AG09309 (cell line): ENCODE measurements at regions not wholly inside any gene's neighbourhood (a gene's known extent, or its start where the extent isn't known, plus 50 kb on each side); places are given as distances from the start of the nearest gene placed in this dataset.
A peak's percentile ranks its signal among the peaks of the same experiment; 100 is the strongest.
"Not testable (repeated sequence)": the region's sequence is repeated elsewhere in the genome, so short reads cannot be mapped to it uniquely, and the experiment has no call there.

Source experiments
- DNase-seq: peaks from one replicate; pipeline ENCODE4 v3.0.0-alpha.2; 2010; ENCODE audit warnings: low read depth
- H3K4me3 ChIP-seq: 2 replicates; pipeline ENCODE4 v1.5.1; 2011; ENCODE audit warnings: mild to moderate bottlenecking, low read depth, low read length, moderate library complexity; ENCODE audit not compliant: control insufficient read depth
- TF ChIP-seq, protein P1 (sequence below): IDR thresholded peaks from 2 replicates; pipeline ENCODE4 v1.5.1; 2011; ENCODE audit warnings: mild to moderate bottlenecking, low read depth, low read length, inconsistent platforms; ENCODE audit not compliant: insufficient read depth, control insufficient read depth; ENCODE audit errors: missing control alignments

DNA sequence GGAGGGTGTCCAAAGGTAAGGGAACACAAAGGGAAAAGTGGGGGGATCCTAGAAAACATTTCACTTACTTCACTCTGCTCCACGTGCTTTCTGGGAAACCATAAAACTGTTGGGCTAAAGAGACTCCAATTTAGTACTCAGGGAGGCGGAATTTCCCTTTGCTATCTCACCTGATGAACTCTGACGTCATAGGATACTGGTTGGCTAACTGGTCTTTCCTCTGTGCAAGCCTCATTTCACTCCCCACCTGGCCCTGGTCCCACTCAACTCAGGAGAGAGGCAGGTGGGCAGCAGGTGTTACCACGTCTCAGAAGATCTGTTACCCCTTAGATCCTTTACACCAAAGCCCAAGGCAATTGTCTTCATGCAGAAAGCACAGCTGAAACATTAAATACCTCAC is 51.8 kb upstream of the PMAIP1 start:
- DNase-seq: no peak
- no peak overlapping the region for H3K4me3 ChIP-seq
- TF ChIP-seq, protein P1, sequence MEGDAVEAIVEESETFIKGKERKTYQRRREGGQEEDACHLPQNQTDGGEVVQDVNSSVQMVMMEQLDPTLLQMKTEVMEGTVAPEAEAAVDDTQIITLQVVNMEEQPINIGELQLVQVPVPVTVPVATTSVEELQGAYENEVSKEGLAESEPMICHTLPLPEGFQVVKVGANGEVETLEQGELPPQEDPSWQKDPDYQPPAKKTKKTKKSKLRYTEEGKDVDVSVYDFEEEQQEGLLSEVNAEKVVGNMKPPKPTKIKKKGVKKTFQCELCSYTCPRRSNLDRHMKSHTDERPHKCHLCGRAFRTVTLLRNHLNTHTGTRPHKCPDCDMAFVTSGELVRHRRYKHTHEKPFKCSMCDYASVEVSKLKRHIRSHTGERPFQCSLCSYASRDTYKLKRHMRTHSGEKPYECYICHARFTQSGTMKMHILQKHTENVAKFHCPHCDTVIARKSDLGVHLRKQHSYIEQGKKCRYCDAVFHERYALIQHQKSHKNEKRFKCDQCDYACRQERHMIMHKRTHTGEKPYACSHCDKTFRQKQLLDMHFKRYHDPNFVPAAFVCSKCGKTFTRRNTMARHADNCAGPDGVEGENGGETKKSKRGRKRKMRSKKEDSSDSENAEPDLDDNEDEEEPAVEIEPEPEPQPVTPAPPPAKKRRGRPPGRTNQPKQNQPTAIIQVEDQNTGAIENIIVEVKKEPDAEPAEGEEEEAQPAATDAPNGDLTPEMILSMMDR: no peak

DNA sequence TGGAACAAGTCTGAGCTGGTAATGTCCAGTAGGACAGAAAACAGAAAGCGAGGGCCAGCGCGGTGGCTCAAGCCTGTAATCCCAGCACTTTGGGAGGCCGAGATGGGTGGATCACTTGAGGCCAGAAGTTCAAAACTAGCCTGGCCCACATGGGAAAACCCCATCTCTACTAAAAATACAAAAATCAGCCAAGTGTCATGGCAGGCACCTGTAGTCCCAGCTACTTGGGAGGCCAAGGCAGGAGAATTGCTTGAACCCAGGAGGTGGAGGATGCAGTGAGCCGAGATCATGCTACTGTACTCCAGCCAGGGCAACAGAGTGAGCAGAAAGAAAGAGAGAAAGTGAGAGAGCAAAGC is 52.3 kb upstream of the PMAIP1 start:
- DNase-seq, H3K4me3 ChIP-seq: not testable (repeated sequence)

DNA sequence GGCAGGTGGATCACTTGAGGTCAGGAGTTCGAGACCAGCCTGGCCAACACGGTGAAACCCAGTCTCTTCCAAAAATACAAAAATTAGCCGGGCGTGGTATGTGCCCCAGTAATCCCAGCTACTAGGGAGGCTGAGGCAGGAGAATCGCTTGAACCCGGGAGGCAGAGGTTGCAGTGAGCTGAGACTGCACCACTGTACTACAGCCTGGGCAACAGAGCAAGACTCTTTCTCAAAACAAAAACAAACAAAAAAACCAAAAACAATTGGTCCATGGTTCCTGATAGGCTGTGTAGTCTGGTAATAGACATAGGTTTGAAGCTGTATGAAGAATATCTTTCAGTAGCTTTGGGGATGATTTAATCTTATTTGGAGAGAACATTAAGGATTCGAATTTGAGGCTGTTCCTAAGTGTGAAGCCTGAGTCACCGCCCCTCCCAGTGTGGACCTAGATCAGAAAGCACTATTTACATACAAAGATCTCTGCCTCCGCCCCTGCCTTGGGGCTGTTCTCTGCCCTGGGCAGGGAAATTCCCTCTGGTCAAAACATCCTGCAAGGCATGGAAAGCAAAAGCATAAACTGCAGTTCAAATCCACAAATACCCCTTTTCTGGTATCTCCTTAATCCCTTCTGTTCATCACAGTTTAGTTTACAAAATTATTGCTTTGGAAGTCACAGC is 52.8 kb upstream of the PMAIP1 start:
- no peak overlapping the region for H3K4me3 ChIP-seq
- TF ChIP-seq, protein P1: no peak
- DNase-seq: no peak

DNA sequence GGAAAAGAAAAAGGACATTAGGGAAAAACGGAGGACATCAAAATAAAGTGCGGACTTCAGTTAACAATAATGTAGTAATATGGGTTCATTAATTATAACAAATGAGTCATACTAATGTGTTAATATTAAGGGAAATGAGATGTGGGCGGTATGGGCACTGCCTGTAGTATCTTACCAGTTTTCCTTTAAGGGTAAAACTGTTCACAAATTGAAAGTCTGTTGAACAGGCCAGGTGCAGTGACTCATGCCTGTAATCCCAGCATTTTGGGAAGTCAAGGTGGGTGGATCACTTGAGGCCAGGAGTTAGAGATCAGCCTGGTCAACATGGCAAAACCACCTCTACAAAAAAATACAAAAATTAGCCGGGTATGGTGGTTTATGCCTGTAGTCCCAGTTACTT is 56.8 kb upstream of the PMAIP1 start:
- no peak for DNase-seq
- TF ChIP-seq, protein P1: no peak

DNA sequence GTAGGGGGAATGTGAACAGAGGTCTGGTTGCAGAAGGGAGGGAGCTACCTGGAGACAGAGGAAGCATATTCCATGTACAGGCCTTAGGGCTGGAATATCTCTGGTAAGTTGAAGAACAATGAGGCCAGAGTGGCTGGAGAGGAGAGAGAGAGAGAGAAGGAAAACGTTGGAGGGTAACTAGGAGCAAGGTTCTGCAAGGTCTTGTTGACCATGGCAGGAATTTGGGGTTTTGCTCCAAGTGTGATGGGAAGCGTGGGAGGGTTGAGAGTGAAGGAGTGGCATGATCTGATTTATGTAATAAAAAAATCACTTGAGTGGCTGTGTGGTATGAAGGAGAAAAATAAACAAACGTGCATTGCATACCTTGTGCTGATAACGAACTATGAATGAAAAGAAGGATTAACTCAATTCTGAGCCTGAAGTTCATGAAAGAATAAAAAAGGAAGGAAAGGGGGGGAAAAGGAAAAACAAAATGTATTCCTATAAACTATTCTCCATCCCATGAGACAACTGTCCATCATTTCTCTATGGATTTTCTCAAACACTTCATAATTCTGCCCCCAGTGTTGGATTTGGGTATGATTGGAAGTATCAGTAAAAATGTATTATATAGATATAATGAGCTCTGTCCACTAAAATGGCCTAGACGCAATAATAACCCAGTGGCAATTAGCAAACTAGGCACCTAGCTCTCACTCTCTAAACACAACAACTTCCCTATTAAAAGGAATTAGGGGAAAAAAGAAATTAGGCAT is 59.7 kb upstream of the PMAIP1 start:
- TF ChIP-seq, protein P1: no peak
- DNase-seq: no peak
- H3K4me3 ChIP-seq: no peak overlapping the region

More for the DNA sequence above, 56.8 kb upstream of the PMAIP1 start:
- no peak overlapping the region for H3K4me3 ChIP-seq

DNA sequence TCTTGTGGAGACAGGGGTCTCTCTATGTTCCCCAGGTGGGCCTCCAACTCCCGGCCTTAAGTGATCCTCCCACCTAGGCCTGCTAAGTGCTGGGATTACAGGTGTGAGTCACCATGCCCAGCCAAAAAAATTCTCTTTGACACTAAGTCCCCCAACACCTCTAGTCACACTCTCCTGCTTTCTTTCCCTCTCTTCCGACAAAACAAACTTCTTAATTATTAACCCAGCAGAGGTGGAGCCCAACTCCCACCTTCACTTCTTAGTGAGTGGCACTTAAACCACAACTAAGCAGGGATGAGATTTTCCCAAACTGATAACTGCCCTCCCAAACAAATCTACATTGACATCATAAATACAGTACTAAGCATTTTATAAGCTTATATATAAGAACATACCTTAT is 60.5 kb upstream of the PMAIP1 start:
- H3K4me3 ChIP-seq: no peak overlapping the region
- TF ChIP-seq, protein P1: no peak
- DNase-seq: no peak

DNA sequence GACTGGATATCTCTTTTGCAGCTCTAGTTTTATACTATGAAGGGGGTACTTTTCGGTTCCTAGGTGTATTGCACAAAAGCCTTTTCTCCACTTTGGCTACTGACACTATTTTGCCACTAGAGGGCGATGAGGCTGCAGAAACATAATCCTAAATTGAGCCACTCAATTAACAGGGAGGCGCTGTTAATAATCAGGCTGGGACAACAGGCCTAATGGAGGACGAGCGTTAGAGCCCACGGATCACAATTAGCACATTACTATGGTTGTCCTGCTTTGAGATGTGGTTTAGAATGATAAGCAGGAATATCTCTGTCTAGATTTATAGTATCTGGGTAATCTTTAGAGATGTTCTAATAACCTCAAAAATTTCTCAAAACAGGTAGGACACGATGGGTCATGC is 62.2 kb upstream of the PMAIP1 start:
- DNase-seq: no peak
- H3K4me3 ChIP-seq: no peak overlapping the region
- TF ChIP-seq, protein P1: peak; percentile 90
